Epidermal melanocyte (primary cell): ENCODE measurements at regions not wholly inside any gene's neighbourhood (a gene's known extent, or its start where the extent isn't known, plus 50 kb on each side); places are given as distances from the start of the nearest gene placed in this dataset.
"Not testable (repeated sequence)": the region's sequence is repeated elsewhere in the genome, so short reads cannot be mapped to it uniquely, and the experiment has no call there.

ENCODE experiments used
- DNase-seq: peaks from one replicate; pipeline ENCODE4 v3.0.0; 2011; ENCODE audit warnings: low spot score; ENCODE audit not compliant: insufficient read length

DNA sequence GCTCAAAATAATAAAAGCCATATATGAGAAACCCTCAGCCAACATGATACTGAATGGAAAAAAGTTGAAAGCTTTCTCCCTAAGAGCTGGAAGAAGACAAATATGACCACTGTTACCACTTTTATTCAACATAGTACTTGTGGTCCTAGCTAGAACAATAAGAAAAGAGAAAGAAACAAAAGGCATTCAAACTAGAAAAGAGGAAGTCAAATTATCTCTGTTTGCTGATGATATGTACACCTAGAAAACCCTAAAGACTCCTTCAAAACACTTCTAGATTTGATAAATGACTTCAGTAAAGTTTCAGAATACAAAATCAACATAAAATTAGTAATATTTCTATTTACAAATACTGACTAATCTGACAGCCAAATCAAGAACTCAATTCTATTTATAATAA is 328.8 kb upstream of the GCFC2 start:
- no peak for DNase-seq

DNA sequence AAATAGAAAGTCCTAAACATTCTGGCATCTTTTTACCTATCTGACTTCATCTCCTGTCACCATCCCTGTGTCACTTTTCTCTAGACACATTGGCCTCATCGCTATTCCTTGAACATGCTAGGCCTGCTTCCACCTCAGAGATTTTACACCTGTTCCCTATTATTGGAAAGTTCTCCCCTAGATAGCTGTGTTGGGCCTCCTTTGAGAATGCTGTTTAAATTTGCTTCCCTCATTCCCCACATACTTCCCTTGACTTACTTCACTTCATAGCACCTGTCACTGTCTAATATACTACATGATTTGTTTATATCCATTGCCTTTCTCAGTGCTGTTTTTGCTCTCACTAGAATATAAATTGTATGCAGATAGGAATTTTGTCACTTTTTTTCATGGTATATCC is 317.0 kb upstream of the GCFC2 start:
- DNase-seq: no peak

DNA sequence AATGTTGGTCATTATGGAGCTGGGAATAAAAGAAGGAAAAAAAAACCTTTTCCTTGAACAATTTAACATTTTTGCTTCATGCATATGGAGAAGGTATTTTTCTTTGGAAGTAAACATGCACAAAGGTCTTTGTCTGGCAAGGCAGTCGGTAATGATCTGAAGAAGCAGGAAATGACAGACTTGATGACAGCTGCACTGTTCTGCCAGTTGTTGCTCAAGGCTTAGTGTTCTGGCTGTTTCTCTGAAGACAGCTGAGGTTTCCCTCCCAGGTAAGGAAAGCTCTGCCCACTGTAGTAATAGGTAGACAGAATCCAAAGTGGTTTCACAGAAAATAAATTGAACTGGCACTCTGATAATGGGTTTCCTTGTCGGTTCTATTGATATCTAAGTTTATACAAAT is 308.4 kb upstream of the GCFC2 start:
- no peak for DNase-seq

DNA sequence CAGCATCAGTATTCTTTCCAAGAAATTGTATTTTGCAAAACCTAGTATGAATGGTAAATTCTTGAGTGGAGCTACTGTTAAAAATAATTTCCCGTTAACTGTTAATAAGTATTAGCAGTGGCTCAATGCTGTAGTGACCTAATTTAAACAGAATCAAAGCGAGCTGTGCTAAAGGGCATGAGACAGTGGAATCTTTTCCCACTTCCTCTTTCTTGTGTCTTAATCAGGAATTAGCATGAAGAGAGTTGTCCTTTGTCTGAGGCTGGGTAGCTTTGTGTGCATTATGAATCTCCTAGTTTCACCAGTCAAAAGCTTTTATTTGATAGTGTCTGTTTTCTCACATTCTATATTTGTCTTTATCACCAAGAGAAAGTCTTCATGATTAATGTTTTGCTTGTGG is 298.8 kb upstream of the GCFC2 start:
- DNase-seq: no peak

DNA sequence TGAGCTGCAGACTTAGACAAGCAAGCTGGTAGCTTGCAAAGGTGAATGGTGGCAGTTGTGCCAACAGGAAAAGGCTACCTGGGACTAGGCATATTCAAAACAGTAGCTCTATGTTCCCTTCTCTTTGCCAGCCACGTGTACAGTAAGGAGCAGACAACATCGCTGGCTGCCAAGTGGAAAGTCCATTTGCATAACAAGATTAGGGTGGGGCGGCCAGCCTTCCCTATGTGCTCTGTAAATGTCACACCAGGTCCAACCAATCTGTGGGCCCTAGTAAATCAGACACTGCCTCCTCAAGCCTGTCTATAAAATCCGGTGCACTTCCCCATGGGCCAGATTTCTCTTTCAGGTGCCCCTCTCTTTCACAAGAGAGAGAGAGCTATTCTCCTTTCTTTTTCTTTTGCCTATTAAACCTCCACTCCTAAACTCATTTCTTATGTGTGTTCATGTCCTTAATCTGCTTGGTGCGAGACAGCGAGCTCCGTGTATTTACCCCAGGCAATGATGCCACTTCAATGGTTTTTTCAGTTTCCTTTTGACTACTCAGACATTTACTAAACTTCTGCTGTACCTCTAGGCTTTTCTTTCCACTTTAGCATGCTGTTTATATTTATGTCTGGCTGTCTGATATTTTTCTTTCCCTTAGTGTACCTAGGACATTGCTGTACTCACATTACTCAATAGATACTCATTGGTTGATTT is 297.4 kb upstream of the GCFC2 start:
- no peak for DNase-seq

DNA sequence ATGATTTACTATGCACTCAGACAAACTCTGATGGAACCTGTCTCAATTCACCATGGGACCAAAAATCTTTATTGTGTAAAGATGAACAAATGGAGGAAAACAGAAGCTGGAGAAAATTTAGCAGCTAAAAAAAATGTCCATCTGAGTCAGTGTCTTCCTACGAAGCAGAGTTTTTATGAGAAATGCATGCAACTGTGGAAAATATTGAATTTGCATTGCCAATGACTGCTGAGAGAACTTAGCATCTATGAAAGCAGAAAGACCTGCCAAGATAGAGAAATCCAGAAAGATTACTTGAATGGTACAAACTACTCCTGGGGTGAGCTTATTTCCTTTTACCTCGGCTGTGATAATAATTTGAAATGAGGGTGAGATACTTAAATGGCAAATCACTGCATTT is 289.7 kb upstream of the GCFC2 start:
- DNase-seq: no peak

DNA sequence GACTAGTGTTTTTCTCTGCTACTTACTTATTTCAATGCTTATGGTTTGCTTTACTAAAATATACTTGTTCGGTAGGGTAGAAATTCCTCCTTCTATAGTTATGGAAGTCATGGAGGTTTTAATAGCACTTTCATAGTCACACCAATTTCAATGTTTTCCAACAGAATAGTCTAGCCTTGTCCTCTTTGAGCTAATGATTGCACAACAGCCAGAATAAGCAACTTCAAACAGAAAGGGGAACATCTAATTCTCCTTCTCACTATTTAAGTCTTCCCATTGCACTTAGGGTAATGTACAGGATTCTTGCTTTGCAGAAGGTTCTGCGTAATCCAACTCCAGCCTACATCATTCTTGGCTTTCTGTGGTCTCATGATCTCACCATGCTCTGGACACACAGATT is 287.7 kb upstream of the GCFC2 start:
- no peak for DNase-seq

DNA sequence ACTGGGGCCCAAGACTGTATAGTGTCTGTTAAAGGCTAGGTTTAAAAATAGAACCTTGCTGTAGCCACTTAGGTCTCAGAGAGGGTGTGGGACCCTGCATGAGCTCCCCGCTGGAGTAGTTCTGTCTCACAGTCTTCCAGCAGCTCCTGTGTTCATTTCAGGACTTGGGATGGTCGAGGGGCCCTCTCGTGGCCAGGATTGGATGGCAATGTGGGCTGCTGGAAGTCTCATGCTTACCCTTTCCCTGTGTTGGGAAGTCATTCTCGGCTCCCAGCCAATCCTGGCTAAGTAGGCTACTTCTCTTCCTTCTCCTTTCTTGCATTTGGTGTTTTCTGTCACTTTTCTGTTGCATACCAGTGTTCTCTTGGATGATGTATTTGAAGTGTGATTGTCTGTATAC is 284.0 kb upstream of the GCFC2 start:
- DNase-seq: no peak

DNA sequence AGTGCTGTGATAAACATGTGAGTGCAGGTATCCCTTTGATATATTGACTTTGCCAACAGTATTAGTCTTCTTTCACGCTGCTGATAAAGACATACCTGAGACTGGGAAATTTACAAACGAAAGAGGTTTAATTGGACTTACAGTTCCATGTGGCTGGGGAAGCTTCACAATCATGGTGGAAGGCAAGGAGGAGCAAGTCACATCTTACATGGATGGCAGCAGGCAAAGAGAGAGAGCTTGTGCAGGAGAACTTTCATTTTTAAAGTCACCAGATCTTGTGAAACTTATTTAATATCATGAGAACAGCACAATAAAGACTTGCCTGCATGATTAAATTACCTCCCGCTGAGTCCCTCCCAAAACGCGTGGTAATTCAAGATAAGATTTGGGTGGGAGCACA is 277.9 kb upstream of the GCFC2 start:
- DNase-seq: not testable (repeated sequence)

DNA sequence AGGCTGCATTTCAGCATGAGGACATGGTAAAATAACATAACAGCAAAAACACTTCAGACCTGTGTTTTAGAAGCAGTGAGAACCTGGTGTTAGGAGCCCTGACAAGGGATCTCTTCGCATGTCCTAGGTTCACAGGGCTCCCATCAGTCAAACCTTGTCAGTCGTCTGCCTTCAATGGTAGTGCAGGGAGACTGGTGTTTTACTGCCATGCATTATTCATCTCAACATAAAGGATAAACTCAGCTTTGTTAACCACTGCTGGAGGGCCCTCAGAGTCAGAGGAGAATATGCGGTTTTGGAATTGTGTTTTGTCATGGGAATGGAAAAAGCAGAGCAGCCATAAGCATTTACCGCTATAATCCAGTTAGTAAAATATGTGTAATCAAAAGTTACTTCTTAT is 275.9 kb upstream of the GCFC2 start:
- DNase-seq: no peak

DNA sequence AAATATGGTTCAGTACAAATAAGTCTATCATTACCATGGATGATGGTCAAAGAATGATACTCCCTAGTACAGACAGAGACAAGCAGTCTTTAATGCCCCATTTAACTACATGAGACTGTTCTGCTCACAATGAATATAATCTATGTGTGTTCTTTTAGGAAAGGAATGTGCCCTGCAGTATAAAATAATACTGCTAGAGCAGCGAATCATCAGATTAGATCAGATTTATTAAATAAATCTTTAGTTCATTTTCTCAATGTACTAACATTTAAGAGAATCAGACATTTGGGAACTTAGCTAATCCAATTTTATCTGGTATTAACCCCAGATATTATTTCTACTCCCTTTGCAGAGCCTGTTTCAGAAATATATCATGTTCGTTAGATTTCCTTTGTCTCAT is 272.0 kb upstream of the GCFC2 start:
- no peak for DNase-seq

DNA sequence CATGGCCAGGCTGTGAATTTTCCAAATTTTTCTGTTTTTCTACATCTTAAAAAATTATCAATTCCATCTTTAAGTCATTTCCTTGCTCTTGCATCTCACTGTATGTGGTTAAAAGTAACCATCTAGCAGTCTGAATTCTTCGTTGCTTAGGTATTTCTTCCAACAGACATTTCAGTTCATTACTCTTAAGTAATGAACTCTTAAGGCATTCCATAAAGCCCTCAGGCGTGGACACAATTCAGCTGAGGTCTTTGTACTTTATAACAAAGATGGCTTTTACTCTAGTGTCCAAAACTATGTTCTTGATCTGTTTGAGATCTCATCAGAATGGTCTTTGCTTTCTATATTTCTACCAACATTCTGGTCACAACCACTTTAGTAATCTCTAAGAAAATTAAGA is 253.9 kb upstream of the GCFC2 start:
- DNase-seq: no peak

DNA sequence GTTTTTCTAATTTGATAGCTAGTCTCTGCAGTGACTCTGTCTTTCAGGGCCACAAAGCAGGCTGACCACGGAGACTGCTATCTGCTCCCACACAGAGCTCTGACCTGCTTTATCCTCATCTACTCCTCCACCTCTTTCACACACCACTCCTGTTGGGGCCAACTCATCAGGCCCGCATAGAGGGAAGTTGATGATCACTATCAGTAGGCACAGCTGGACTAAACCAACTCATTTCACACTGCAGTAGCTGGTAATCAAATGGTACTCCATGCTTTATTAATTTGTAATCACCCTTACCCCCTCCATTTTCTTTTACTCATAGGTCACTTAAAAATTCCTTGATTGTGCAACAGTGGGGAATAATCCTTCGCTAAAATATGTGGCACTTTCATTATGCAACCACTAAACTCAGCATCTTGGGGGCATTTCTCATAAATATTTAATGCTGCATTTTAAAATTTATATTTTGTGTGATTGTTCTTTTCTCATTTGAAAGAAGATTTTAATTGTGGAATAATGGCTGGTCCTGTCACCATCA is 249.8 kb upstream of the GCFC2 start:
- DNase-seq: no peak

DNA sequence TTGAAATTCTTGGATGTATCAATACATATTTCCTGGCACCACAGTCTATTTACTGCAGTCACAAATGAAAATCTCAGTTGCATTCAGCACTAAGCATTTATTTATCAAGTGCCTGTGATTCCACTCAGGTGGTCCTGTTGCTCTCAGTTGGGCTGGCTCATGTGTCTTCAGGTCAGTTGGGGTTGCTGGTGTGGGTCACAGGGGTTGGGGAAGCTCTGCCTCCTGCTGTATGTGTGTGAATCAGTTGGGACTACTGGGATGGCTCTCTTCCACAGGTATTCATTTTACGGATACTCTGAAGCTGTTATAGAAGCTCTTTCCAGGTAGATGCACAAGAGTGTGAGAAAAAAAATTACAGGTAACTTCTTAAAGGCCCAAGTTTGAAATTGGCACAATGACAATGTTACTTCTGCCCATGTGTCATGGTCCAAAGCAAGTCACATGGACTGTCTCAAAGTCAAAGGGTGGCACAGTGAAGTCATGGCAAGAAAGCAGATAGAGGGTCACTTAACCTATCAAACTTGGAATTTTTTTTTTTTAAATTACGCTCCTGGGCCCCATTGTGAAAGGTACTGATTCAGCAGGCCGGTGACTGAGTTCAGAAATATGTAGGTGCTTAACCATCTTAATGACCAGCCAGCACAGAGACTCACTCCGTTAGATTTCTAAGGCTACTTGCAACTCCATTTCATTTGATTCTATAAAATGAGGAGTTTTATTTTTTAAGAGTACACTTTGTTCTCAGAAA is 249.2 kb upstream of the GCFC2 start:
- no peak for DNase-seq

DNA sequence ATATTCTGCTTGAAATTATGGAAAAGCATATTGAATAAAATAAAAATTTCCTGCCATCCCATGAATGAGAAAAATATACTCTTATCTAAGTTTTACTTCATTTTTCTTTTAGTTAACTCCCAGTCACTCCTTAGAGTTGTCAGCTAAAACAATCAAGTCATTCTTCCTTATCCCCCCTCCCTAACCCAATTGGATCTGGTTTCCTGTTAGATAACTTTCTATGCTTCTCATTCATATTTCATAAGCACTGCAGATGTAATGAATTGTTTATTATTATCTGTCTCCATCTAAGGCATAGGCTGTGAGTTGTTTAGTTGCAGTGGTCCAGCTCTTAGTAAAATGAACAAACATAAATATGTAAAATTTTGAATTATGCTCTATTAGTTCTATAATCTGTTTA is 244.0 kb upstream of the GCFC2 start:
- peak; percentile 17 for DNase-seq

DNA sequence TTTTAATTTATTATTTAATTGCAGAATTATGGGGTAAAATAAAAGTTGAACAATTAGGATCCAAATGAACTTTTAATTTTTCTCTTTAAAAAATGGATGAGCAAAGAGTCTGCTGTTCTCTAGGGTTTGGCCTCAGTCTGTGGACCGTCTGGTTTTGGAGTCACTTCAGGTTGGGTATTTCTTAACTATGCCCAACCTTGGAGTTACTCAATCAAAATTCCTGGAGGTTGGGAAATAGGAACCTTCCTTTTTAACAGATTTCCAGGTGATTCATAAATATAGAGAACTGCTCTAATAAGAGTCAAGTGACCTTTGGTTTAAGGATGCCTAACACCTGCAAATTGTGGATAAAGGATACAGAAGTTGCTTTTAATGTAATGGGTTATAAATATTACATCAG is 241.5 kb upstream of the GCFC2 start:
- DNase-seq: no peak

DNA sequence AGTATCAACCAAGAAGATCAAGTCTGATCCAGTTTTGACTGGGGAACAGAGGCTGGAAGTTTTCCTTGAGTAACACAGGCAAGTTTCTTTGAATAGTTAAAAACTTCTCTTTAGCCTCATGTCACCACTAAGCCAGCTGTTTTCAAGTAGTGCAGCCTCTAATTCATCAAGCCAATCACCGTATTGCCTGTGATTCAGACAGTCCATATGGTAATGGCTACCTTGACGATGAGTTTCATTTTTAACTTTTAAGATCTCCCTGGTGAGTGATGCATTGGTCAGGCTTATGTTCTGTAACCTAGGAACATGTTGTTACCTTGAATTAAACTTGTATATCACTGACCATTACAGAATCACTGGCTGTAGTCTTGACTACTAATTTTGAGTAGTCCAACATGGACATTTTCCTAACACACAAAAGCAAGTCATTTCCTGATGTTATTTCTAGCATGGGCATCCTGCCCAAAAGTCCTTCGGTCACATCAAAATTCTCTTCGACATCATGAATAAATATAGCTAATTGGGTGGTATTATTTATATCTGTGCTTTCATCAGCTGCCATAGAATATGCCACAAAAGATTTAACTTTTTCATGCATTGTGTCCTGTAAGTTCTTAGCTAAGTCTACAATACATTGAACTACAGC is 238.8 kb upstream of the GCFC2 start:
- DNase-seq: no peak

DNA sequence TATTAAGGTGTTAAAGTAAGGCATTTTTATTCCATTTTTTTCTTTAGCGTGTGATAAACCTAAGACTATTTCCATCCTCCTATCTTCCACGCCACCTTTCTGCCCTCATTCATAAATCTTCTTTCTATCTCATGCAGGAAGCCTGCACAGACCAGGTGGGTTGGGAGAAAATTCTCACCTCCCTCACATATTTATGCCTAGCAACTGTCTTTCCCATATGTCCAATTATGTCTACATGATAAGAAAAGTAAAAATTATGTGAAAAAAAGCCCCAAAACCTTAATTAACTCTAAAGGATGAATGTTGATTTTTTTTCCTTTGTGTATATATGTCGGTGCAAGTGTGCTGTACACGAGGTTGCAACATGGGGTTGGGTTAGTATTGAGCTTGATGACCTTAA is 225.6 kb upstream of the GCFC2 start:
- no peak for DNase-seq

DNA sequence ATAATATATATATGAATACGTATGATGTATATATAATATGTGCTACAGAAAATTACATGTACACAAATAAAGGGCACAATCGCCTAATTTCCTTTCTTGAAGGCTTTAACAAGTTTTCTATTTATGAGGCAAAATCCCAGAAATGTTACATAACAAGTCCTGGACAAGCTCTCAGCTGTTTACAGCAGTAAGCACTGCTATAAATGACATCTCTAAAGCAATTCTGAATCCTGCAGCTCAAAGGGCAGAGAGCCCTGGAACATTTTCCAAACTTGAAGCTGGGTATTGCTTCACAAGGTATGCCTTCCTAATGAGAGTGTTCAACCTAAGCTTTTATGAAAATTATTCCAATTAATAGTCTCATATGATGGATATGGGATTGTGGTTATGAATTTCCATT is 222.3 kb upstream of the GCFC2 start:
- no peak for DNase-seq

DNA sequence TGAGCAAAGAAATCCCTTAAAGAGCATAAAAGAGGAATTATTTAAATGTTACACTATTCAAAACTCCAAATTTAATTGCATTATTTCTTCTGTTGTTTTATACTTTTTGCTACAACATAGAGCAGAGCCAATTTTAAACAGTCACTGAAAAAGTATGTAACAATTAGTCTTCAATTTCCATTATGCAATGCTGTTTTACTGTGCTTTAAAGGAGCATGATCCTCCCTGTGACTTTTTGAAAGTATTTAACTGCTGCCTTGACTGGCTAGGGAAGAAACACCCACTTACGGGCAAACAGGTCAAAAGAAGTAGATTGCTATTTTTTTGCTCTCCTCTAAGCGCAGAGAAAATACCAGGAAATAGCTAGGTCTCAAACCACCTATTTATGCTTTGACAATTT is 217.4 kb upstream of the GCFC2 start:
- DNase-seq: no peak

DNA sequence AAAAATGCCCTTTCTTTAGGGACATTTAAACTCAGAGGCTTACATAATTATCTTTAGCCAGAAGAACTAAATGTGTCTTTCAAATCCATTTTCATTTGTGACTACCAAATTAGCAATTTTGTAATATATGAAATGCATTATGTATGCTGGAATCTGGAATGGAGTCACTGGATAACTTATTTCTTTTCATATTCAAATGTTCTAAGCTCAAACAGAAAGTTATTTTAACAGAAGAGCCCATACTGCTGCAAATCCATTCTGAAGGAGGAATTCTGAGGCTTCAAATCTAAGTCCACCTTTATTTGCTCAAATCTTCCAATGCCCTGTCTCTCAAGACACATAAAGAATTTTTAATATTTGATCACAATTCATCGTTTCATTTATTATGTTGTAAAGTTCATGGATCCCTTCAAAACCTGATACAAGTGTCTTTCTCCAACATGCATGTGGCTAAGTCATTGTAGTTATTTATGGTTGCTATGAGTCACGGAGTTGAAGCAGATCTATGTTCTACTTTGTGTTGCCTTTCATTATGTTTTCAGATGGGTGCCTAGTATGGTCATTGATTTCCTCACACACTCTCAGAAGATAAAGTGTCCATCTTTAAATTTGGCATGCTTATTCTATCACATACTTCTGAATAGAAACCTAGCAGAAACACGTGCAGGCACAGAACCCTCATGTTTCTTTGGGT is 214.8 kb upstream of the GCFC2 start:
- DNase-seq: no peak

DNA sequence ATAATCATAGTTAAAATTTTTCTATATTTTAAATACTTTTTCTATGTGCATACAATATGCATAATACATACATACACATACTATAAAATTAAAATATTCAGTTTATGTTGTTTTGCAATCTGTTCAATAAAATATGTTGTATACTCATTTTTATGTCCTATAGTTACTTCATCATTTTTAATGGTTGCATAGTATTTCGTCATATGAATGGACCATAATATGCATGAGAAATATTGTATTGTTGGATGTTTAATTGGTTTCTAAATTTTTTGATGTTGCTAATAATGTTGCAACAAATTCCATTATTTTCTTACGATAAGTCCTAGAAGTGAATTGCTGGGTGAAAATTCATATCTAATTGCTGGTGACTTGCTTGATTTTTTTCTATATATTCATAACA is 211.5 kb upstream of the GCFC2 start:
- DNase-seq: no peak
